A549 (cell line): ENCODE measurements at regions not wholly inside any gene's neighbourhood (a gene's known extent, or its start where the extent isn't known, plus 50 kb on each side); places are given as distances from the start of the nearest gene placed in this dataset.

ENCODE experiments used
- ATAC-seq, 2 experiments: fragments of 200-7000 bp in 1 of 2; fragments of >200 bp in 1 of 2; cut with Nextera tagmentation in 1 of 2; cut with Tn5 transposase in 1 of 2; 3 replicates each; pipeline versions ENCODE4 v1.8.0 to v1.9.1; 2018 to 2020; ENCODE audit warnings: mild to moderate bottlenecking in 1 of 2, moderate library complexity in 1 of 2
- CTCF ChIA-PET: fragments of 300-600 bp; sonication (Branson Sonifier 250); formaldehyde crosslinking; extraction: SDS; loops from one replicate; lab custom pipeline; 2021; ENCODE audit warnings: antibody characterized with exemption, inconsistent platforms; lab: Yijun Ruan, JAX
- POLR2A ChIA-PET: fragments of 350-600 bp; formaldehyde crosslinking; extraction: SDS; loops from one replicate; lab custom pipeline; 2021; ENCODE audit warnings: antibody characterized with exemption, inconsistent platforms; lab: Yijun Ruan, JAX
- DNase-seq, 2 experiments: peaks; one replicate each; pipeline versions ENCODE4 v3.0.0 to v3.0.0-alpha.2; 2011 to 2016; ENCODE audit warnings: low read depth in 1 of 2, low spot score in 1 of 2
- FAIRE-seq: peaks from 2 replicates; lab custom pipeline; 2011; peaks lifted over from hg19 to GRCh38; lab: Jason Lieb, UNC
- H3K27ac ChIP-seq, 2 experiments: fragments of >200 bp; sonication (Bioruptor Twin); formaldehyde crosslinking; 3 replicates each; pipeline ENCODE4 v1.5.1; 2016 to 2017
- H3K4me1 ChIP-seq: fragments of >200 bp; sonication (Bioruptor Twin); formaldehyde crosslinking; 3 replicates; pipeline ENCODE4 v1.6.1; 2016
- H3K4me2 ChIP-seq: fragments of >200 bp; sonication (Bioruptor Twin); formaldehyde crosslinking; 3 replicates; pipeline ENCODE4 v1.6.1; 2016
- H3K4me3 ChIP-seq: fragments of >200 bp; sonication (Bioruptor Twin); formaldehyde crosslinking; 3 replicates; pipeline ENCODE4 v1.5.1; 2016
- H3K9me3 ChIP-seq: fragments of >200 bp; sonication (Bioruptor Twin); formaldehyde crosslinking; 3 replicates; pipeline ENCODE4 v1.6.1; 2016
- CBX8 ChIP-seq: fragments of 200-600 bp; sonication (generic); IDR thresholded peaks from 2 replicates; pipeline ENCODE4 v1.6.1; 2016
- CEBPB ChIP-seq, 2 experiments: fragments of >200 bp in 1 of 2; sonication (Bioruptor Twin) in 1 of 2; formaldehyde crosslinking in 1 of 2; IDR thresholded peaks; 2 replicates each; pipeline ENCODE4 v1.6.1; 2012 to 2016
- CHD4 ChIP-seq: fragments of 200-600 bp; sonication (generic); IDR thresholded peaks from 2 replicates; pipeline ENCODE4 v1.6.1; 2016; ENCODE audit warnings: antibody characterized with exemption, mild to moderate bottlenecking, borderline replicate concordance
- EHF ChIP-seq: fragments of 250-450 bp; sonication (Bioruptor Pico); IDR thresholded peaks from 2 replicates; pipeline ENCODE4 v1.5.0; 2020; ENCODE audit warnings: mild to moderate bottlenecking
- FOSB ChIP-seq: fragments of 250-450 bp; sonication (Bioruptor Pico); IDR thresholded peaks from 2 replicates; pipeline ENCODE4 v1.5.0; 2020; ENCODE audit warnings: mild to moderate bottlenecking, moderate library complexity
- GATA3 ChIP-seq: IDR thresholded peaks from 2 replicates; pipeline ENCODE4 v1.6.1; 2012; ENCODE audit warnings: borderline replicate concordance
- HOXA7 ChIP-seq: fragments of 250-450 bp; sonication (Bioruptor Pico); IDR thresholded peaks from 2 replicates; pipeline ENCODE4 v1.5.0; 2020; ENCODE audit warnings: mild to moderate bottlenecking, moderate library complexity
- HOXB5 ChIP-seq: fragments of 250-450 bp; sonication (Bioruptor Pico); IDR thresholded peaks from 2 replicates; pipeline ENCODE4 v1.5.0; 2020; ENCODE audit warnings: mild to moderate bottlenecking, moderate library complexity
- MAFK ChIP-seq: fragments of 450-650 bp; IDR thresholded peaks from 2 replicates; pipeline ENCODE4 v1.6.1; 2014; ENCODE audit not compliant: partially characterized antibody
- MYC ChIP-seq: IDR thresholded peaks from 2 replicates; pipeline ENCODE4 v1.6.1; 2012; ENCODE audit warnings: mild to moderate bottlenecking, inconsistent platforms, low read length, improper control_type of control experiment, borderline replicate concordance
- NPAS2 ChIP-seq: fragments of 250-450 bp; sonication (Bioruptor Pico); IDR thresholded peaks from 2 replicates; pipeline ENCODE4 v1.8.0; 2022; ENCODE audit warnings: mild to moderate bottlenecking, moderate library complexity, borderline replicate concordance
- RAD21 ChIP-seq, 2 experiments: fragments of >200 bp in 1 of 2; sonication (Bioruptor Twin) in 1 of 2; formaldehyde crosslinking in 1 of 2; IDR thresholded peaks in 1 of 2; conservative IDR thresholded peaks in 1 of 2; 2 replicates in 1 of 2; 3 replicates in 1 of 2; pipeline ENCODE4 v1.6.1; 2012 to 2018; ENCODE audit warnings: inconsistent platforms in 1 of 2
- RCOR1 ChIP-seq: fragments of 150-350 bp; IDR thresholded peaks from 2 replicates; pipeline ENCODE4 v1.6.1; 2014; ENCODE audit warnings: antibody characterized with exemption, low read length, low read depth
- SMC3 ChIP-seq: fragments of >200 bp; sonication (Bioruptor Twin); formaldehyde crosslinking; IDR thresholded peaks from 3 replicates; pipeline ENCODE4 v1.6.1; 2018; ENCODE audit warnings: inconsistent platforms
- ZC3H11A ChIP-seq: fragments of 450-650 bp; IDR thresholded peaks from 2 replicates; pipeline ENCODE4 v1.6.1; 2014; ENCODE audit warnings: antibody characterized with exemption, mild to moderate bottlenecking
- ZNF302 ChIP-seq: fragments of 250-450 bp; sonication (Bioruptor Pico); IDR thresholded peaks from 2 replicates; pipeline ENCODE4 v1.9.0; 2021; ENCODE audit warnings: inconsistent platforms, mild to moderate bottlenecking, moderate library complexity
- WGBS: methylation state at CpG from one replicate; pipeline ENCODE4 v1.1.6; 2017; ENCODE audit errors: missing lambda C conversion rate; 5-methylcytosine and 5-hydroxymethylcytosine counted together
- TF ChIP-seq, protein P1 (sequence below): fragments of 250-450 bp; sonication (Bioruptor Pico); IDR thresholded peaks from 2 replicates; pipeline ENCODE4 v1.5.0; 2020; ENCODE audit warnings: low read depth, mild to moderate bottlenecking, moderate library complexity
- TF ChIP-seq, protein P2 (sequence below): fragments of >200 bp; sonication (Bioruptor Twin); formaldehyde crosslinking; IDR thresholded peaks from 3 replicates; pipeline ENCODE4 v1.5.1; 2016
- TF ChIP-seq, protein P3 (sequence below): IDR thresholded peaks from 2 replicates; pipeline ENCODE4 v1.6.1; 2012; ENCODE audit warnings: low read depth, borderline replicate concordance
- TF ChIP-seq, protein P4 (sequence below): IDR thresholded peaks from 2 replicates; pipeline ENCODE4 v1.6.1; 2012
- TF ChIP-seq, protein P5 (sequence below): fragments of 150-350 bp; IDR thresholded peaks from 2 replicates; pipeline ENCODE4 v1.6.1; 2014; ENCODE audit warnings: low read depth, mild to moderate bottlenecking, low read length
- TF ChIP-seq, protein P6 (sequence below): fragments of 200-600 bp; sonication (generic); IDR thresholded peaks from 2 replicates; pipeline ENCODE4 v1.6.1; 2016; ENCODE audit warnings: antibody characterized with exemption, mild to moderate bottlenecking, moderate library complexity
- TF ChIP-seq, protein P7 (sequence below): fragments of >200 bp; sonication (Bioruptor Twin); formaldehyde crosslinking; IDR thresholded peaks from 3 replicates; pipeline ENCODE4 v1.6.1; 2016

DNA sequence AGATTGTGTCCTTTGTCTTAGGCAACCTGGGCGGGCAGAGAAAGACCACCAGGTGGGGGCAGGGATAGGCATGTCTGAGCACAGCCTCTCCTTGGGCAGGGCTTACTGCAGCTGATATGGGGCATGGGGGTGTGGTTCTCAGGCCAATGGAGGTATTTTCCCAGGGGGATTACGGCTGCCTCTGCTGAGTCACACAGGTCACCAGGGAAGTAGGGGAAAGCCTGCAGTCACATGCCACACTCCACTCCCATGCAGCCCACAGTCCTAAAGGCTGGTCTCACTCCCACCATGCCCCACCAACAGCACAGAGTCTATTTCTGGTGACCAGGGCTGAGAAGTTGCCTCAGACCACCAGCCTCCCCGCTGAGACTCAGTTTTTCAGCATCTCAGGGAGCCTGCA lies 466.4 kb downstream of the DIPK2A start:
- ChIA-PET CTCF (no interaction called here), POLR2A (no interaction called here)
- TF ChIP-seq, protein P1, sequence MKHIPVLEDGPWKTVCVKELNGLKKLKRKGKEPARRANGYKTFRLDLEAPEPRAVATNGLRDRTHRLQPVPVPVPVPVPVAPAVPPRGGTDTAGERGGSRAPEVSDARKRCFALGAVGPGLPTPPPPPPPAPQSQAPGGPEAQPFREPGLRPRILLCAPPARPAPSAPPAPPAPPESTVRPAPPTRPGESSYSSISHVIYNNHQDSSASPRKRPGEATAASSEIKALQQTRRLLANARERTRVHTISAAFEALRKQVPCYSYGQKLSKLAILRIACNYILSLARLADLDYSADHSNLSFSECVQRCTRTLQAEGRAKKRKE (CRISPR knock-in tag) = no peak
- TF ChIP-seq RCOR1 = no peak
- TF ChIP-seq, protein P2, sequence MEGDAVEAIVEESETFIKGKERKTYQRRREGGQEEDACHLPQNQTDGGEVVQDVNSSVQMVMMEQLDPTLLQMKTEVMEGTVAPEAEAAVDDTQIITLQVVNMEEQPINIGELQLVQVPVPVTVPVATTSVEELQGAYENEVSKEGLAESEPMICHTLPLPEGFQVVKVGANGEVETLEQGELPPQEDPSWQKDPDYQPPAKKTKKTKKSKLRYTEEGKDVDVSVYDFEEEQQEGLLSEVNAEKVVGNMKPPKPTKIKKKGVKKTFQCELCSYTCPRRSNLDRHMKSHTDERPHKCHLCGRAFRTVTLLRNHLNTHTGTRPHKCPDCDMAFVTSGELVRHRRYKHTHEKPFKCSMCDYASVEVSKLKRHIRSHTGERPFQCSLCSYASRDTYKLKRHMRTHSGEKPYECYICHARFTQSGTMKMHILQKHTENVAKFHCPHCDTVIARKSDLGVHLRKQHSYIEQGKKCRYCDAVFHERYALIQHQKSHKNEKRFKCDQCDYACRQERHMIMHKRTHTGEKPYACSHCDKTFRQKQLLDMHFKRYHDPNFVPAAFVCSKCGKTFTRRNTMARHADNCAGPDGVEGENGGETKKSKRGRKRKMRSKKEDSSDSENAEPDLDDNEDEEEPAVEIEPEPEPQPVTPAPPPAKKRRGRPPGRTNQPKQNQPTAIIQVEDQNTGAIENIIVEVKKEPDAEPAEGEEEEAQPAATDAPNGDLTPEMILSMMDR = no peak
- no peak for TF ChIP-seq MAFK
- Histone ChIP-seq H3K27ac (no peak overlapping the region), H3K4me1 (no peaks in the 10 kb centered on the region), H3K4me3 (no peak overlapping the region), H3K4me2 (no peak overlapping the region), H3K9me3 (no peaks in the 10 kb centered on the region)
- no peak for ATAC-seq
- FAIRE-seq = no peak
- WGBS = 0% methylated on average over 3 of the region's 3 CpGs
- no peak for DNase-seq

DNA sequence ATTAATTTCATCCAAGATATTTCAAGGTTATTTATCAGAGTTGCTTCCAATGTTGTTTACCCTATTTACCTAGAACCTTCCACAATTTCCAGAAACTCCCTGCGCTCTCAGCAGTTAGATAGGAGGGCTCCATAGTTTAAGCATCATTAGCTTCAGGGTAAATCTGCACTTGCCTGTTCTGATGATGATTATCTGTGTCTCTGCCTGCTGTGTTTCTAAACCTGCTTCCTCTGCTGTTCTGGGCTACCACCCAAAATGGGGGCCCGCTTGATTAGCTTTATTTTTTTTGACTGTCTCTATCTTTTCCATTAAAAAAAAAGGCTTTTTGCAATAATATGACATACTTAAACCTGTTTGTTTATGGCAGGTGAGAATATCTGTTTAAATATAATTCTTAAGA lies 472.4 kb downstream of the DIPK2A start:
- no peaks in the 10 kb centered on the region for H3K9me3 ChIP-seq
- no peaks in the 10 kb centered on the region for H3K4me1 ChIP-seq
- H3K4me3 ChIP-seq = no peak overlapping the region
- no peak for ATAC-seq
- no peak for DNase-seq
- FAIRE-seq = no peak
- ChIA-PET POLR2A (no interaction called here), CTCF (no interaction called here)
- 11% methylated on average over 2 of the region's 2 CpGs for WGBS
- H3K4me2 ChIP-seq = no peak overlapping the region
- H3K27ac ChIP-seq = no peak overlapping the region
- TF ChIP-seq, protein P3, sequence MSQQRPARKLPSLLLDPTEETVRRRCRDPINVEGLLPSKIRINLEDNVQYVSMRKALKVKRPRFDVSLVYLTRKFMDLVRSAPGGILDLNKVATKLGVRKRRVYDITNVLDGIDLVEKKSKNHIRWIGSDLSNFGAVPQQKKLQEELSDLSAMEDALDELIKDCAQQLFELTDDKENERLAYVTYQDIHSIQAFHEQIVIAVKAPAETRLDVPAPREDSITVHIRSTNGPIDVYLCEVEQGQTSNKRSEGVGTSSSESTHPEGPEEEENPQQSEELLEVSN = no peak
- TF ChIP-seq, protein P4, sequence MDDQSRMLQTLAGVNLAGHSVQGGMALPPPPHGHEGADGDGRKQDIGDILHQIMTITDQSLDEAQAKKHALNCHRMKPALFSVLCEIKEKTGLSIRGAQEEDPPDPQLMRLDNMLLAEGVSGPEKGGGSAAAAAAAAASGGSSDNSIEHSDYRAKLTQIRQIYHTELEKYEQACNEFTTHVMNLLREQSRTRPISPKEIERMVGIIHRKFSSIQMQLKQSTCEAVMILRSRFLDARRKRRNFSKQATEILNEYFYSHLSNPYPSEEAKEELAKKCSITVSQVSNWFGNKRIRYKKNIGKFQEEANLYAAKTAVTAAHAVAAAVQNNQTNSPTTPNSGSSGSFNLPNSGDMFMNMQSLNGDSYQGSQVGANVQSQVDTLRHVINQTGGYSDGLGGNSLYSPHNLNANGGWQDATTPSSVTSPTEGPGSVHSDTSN = no peak
- TF ChIP-seq NPAS2 = no peak
- no peak for TF ChIP-seq RCOR1
- TF ChIP-seq ZNF302 (CRISPR knock-in tag) = no peak
- no peak for TF ChIP-seq MYC
- no peak for TF ChIP-seq CEBPB (IDR thresholded peaks at IDR 0.05)
- TF ChIP-seq, protein P5, sequence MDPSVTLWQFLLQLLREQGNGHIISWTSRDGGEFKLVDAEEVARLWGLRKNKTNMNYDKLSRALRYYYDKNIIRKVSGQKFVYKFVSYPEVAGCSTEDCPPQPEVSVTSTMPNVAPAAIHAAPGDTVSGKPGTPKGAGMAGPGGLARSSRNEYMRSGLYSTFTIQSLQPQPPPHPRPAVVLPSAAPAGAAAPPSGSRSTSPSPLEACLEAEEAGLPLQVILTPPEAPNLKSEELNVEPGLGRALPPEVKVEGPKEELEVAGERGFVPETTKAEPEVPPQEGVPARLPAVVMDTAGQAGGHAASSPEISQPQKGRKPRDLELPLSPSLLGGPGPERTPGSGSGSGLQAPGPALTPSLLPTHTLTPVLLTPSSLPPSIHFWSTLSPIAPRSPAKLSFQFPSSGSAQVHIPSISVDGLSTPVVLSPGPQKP = no peak
- TF ChIP-seq FOSB (CRISPR knock-in tag) = no peak
- TF ChIP-seq CBX8 = no peak
- no peak for TF ChIP-seq GATA3
- no peak for TF ChIP-seq CHD4
- no peak for TF ChIP-seq SMC3
- TF ChIP-seq, protein P6, sequence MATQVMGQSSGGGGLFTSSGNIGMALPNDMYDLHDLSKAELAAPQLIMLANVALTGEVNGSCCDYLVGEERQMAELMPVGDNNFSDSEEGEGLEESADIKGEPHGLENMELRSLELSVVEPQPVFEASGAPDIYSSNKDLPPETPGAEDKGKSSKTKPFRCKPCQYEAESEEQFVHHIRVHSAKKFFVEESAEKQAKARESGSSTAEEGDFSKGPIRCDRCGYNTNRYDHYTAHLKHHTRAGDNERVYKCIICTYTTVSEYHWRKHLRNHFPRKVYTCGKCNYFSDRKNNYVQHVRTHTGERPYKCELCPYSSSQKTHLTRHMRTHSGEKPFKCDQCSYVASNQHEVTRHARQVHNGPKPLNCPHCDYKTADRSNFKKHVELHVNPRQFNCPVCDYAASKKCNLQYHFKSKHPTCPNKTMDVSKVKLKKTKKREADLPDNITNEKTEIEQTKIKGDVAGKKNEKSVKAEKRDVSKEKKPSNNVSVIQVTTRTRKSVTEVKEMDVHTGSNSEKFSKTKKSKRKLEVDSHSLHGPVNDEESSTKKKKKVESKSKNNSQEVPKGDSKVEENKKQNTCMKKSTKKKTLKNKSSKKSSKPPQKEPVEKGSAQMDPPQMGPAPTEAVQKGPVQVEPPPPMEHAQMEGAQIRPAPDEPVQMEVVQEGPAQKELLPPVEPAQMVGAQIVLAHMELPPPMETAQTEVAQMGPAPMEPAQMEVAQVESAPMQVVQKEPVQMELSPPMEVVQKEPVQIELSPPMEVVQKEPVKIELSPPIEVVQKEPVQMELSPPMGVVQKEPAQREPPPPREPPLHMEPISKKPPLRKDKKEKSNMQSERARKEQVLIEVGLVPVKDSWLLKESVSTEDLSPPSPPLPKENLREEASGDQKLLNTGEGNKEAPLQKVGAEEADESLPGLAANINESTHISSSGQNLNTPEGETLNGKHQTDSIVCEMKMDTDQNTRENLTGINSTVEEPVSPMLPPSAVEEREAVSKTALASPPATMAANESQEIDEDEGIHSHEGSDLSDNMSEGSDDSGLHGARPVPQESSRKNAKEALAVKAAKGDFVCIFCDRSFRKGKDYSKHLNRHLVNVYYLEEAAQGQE = no peak
- TF ChIP-seq EHF (CRISPR knock-in tag) = no peak
- no peak for TF ChIP-seq HOXB5 (CRISPR knock-in tag)
- TF ChIP-seq HOXA7 (CRISPR knock-in tag) = no peak
- no peak for TF ChIP-seq RAD21 (conservative IDR thresholded peaks at IDR 0.05 in 1 of 2, IDR thresholded peaks at IDR 0.05 in 1 of 2)
- TF ChIP-seq ZC3H11A = no peak
- TF ChIP-seq, protein P7, sequence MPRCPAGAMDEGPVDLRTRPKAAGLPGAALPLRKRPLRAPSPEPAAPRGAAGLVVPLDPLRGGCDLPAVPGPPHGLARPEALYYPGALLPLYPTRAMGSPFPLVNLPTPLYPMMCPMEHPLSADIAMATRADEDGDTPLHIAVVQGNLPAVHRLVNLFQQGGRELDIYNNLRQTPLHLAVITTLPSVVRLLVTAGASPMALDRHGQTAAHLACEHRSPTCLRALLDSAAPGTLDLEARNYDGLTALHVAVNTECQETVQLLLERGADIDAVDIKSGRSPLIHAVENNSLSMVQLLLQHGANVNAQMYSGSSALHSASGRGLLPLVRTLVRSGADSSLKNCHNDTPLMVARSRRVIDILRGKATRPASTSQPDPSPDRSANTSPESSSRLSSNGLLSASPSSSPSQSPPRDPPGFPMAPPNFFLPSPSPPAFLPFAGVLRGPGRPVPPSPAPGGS = no peak
